ENCODE measurements at regions not wholly inside any gene's neighbourhood (a gene's known extent, or its start where the extent isn't known, plus 50 kb on each side); places are given as distances from the start of the nearest gene placed in this dataset.

GRCh38 chr1:101376121-101377083, 139.6 kb downstream of the S1PR1 start:
- H3K4me1 ChIP-seq = no peaks in the 10 kb centered on the region
- DNase-seq = no peak
- no peaks in the 10 kb centered on the region for H3K9me3 ChIP-seq
- H3K27ac ChIP-seq = no peak overlapping the region
- 61 to 66% methylated on average over 8 of the region's 8 CpGs for WGBS, 2 donors
- no peak for TF ChIP-seq CTCF (IDR thresholded peaks at IDR 0.05)
- TF ChIP-seq POLR2A (IDR thresholded peaks at IDR 0.05) = no peak
- no peaks in the 10 kb centered on the region for H3K36me3 ChIP-seq
- intact Hi-C loops (cut with DNase I) = no loop called here
- H3K4me3 ChIP-seq (replicated peaks in 1 of 3) = no peak overlapping the region
- H3K27me3 ChIP-seq = no peaks in the 10 kb centered on the region

- intact Hi-C loops (cut with DNase I) = no loop called here
- Histone ChIP-seq H3K27ac (no peak overlapping the region), H3K4me3 (replicated peaks in 1 of 3) (no peak overlapping the region), H3K27me3 (no peaks in the 10 kb centered on the region), H3K36me3 (no peaks in the 10 kb centered on the region), H3K4me1 (no peaks in the 10 kb centered on the region), H3K9me3 (no peaks in the 10 kb centered on the region)
- 82 to 85% methylated on average over 4 of the region's 4 CpGs for WGBS, 2 donors
- DNase-seq = no peak
- TF ChIP-seq CTCF (IDR thresholded peaks at IDR 0.05) (no peak), POLR2A (IDR thresholded peaks at IDR 0.05) (no peak)
Observed at GRCh38 chr1:101377084-101377835, 140.4 kb downstream of the S1PR1 start.

GRCh38 chr1:101379037-101379436, 142.2 kb downstream of the S1PR1 start:
- Histone ChIP-seq H3K27me3 (no peaks in the 10 kb centered on the region), H3K36me3 (no peaks in the 10 kb centered on the region), H3K27ac (no peak overlapping the region), H3K4me3 (replicated peaks in 1 of 3) (no peak overlapping the region), H3K9me3 (no peaks in the 10 kb centered on the region), H3K4me1 (no peaks in the 10 kb centered on the region)
- 84 to 89% methylated on average over 3 of the region's 3 CpGs for WGBS, 2 donors
- DNase-seq = no peak
- TF ChIP-seq CTCF (IDR thresholded peaks at IDR 0.05) (no peak), POLR2A (IDR thresholded peaks at IDR 0.05) (no peak)
- intact Hi-C loops (cut with DNase I) = no loop called here

- H3K27ac ChIP-seq = no peak overlapping the region
- WGBS, 2 donors = 86 to 92% methylated on average over 2 of the region's 2 CpGs
Observed at GRCh38 chr1:101379950-101380349, 143.1 kb downstream of the S1PR1 start.

More at GRCh38 chr1:101379950-101380349, 143.1 kb downstream of the S1PR1 start:
- H3K9me3 ChIP-seq = no peaks in the 10 kb centered on the region
- intact Hi-C loops (cut with DNase I) = no loop called here
- no peaks in the 10 kb centered on the region for H3K4me1 ChIP-seq
- TF ChIP-seq POLR2A (IDR thresholded peaks at IDR 0.05) (no peak), CTCF (IDR thresholded peaks at IDR 0.05) (no peak)
- DNase-seq = no peak
- H3K4me3 ChIP-seq (replicated peaks in 1 of 3) = no peak overlapping the region
- no peaks in the 10 kb centered on the region for H3K36me3 ChIP-seq
- no peaks in the 10 kb centered on the region for H3K27me3 ChIP-seq
